NCI-H82 (cell line): ENCODE measurements at regions not wholly inside any gene's neighbourhood (a gene's known extent, or its start where the extent isn't known, plus 50 kb on each side); places are given as distances from the start of the nearest gene placed in this dataset.
"Not testable (repeated sequence)": the region's sequence is repeated elsewhere in the genome, so short reads cannot be mapped to it uniquely, and the experiment has no call there.

ENCODE experiments used
- DNase-seq: peaks from one replicate; lab custom pipeline; 2025; lab: John Stamatoyannopoulos, UW

DNA sequence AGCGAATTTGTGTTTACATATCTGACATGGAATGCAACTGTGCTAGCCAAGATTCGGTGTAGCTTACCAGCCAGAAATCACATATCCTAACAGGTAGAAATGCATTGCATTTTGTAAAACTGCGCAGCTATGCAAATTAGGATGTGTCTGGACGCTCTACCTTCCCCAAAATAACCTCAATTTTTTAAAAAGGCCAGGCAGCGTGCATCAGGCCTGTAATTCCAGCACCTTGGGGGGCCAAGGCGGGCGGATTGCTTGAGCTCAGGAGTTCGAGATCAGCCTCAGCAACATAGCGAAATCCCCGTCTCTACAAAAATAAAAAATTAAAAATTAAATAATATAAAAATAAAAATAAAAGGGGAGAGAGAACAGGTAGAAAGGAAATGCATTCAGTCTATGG lies 305.0 kb downstream of the TYW1 start:
- DNase-seq, result no peak

GRCh38 chr7:67302113-67303039 lies 305.7 kb downstream of the TYW1 start:
- DNase-seq, result peak; percentile 99

- DNase-seq, result not testable (repeated sequence)
These were observed 308.2 kb downstream of the TYW1 start for GRCh38 chr7:67304846-67305245.

- no peak for DNase-seq
These were observed 309.7 kb downstream of the TYW1 start for GRCh38 chr7:67306331-67306730.

DNA sequence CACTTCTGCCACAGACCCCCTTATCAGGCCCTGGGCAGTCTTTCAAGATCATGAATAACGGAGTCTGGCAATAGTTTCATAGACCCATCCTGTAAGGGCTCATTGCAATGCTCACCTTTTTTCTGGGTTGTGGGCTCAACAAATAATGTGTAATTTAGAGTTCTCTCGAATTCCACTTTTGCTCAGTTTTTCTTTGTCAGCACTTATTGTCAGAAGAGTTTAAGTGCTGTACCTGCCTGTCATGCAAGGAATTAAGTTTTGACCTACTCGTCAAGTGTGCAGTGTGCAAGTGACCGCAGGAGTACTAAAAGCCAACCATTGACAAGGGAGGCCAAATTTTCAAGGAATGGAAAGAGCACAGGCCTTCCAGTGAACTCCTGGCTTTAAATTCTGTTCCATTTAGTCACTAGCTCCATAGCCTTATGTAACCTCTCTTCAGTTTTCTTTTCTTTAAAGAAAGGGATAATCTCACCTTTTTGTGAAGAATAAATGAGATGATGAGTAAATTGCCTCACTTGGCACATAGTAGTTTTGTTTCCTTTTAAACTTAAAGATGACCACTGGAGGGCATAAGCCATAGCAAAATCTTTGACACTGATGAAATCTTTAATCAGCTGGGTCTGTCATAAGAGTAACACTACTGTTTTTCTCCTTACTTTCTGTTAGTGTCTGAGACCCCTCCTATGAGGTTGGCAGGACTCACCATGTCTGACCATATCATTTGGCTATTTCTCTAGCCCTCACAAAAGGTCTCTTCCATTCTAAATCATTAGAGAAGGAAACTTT lies 313.3 kb downstream of the TYW1 start:
- no peak for DNase-seq

DNA sequence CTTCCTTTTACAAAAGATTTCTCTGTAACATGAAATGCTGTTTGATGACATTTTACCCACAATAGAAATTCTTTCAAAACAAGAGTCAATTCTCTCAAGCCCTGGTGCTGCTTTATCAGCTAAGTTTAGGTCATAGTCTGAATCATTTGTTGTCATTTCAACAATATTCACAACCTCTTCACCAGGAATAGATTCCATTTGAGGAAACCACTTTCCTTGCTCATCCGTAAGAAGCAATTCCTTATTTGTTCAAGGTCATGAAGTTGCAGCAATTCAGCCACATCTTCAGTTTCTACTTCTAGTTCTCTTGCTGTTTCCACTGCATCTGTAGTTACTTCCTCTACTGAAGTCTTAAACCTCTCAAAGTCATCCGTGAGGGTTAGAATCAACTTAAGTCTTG lies 315.3 kb downstream of the TYW1 start:
- no peak for DNase-seq

GRCh38 chr7:67313213-67313612 lies 316.6 kb downstream of the TYW1 start:
- DNase-seq, result no peak

- not testable (repeated sequence) for DNase-seq
These were observed 320.3 kb downstream of the TYW1 start for GRCh38 chr7:67316902-67317301.

- DNase-seq, result not testable (repeated sequence)
These were observed 331.6 kb downstream of the TYW1 start for GRCh38 chr7:67328257-67328656.

DNA sequence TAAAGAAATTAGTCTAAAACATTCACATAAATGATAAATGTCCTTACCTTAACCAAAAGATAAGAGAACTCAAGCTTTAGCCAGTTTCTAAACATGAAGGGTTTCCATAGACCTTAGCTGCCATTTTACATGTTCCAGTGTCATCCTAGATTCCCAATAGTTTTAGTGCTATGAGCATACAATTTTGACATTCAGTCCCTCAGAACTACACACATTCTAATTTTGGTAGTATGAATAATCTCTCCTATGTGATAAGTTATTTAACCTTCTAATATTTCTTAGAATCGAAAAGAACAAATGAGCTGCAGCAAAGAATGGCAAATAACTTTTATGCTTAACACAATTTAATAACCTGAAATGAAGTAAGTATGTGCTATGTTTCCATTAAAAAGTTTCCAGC lies 338.5 kb downstream of the TYW1 start:
- DNase-seq, result not testable (repeated sequence)

- not testable (repeated sequence) for DNase-seq
These were observed 339.0 kb downstream of the TYW1 start for GRCh38 chr7:67335663-67336062.

DNA sequence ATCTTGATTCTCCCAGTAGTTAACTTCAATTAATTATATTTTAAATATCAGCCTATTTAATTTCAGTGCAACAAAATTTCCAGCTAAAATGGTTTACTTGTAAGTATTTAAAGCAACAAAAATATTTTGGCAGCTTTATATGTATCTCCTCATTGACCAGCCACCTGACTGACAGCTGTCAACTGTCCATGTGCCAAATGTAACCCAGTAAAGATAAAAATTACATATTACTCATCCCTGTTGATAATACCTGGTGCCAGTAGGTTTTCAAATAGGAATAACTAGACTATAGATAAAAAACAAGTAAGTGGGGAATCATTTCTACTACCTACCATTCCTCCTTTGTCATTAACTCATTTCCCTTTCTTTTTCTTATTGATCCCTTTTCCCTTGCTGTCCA lies 341.9 kb downstream of the TYW1 start:
- not testable (repeated sequence) for DNase-seq

DNA sequence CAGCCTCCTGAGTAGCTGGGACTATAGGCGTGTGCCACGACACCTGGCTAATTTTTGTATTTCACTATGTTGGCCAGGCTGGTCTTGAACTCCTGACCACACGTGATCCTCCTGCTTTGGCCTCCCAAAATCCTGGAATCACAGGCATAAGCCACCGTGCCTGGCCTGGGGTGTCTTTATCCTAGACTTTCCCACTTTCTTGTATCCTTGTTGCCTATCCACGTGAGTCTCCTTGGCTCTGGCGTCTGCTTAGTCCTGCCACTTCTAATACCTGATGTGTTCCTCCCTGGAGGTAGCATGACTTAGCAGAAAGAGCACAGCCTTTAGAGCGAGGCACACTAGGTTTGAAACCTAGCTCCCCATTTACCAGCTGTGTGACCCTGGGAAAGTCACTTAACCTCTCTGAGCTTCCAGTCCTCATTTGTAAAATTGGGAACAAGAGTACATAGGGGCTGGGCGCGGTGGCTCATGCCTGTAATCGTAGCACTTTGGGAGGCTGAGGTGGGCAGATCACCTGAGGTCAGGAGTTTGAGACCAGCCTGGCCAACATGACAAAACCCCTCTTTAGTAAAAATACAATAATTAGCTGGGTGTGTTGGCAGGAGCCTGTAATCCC lies 344.6 kb downstream of the TYW1 start:
- DNase-seq, result no peak

DNA sequence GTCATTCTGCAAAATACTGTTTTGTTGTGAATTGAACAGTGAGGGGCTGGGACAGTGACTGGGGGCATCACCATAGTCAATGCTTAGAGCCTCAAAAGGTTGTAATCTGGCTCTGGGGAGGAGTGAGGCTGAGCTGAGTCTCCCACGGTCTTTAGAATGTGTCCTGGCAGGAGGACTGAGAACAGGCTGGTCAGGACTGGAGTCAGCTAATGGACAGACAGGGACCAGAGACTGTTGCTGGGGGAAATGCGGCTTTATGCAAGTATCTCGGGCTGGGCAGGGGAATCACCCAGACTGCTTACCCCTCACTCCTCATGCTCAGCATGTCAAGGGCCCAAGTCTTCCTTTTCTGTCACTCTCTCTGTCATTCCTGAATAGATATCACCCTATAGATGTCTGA lies 346.5 kb downstream of the TYW1 start:
- no peak for DNase-seq

- DNase-seq, result no peak
These were observed 346.9 kb downstream of the TYW1 start for GRCh38 chr7:67343572-67343971.

GRCh38 chr7:67344481-67345193 lies 348.0 kb downstream of the TYW1 start:
- DNase-seq, result no peak

- no peak for DNase-seq
These were observed 349.5 kb downstream of the TYW1 start for GRCh38 chr7:67346126-67346525.

- no peak for DNase-seq
These were observed 350.2 kb downstream of the TYW1 start for GRCh38 chr7:67346876-67347275.

DNA sequence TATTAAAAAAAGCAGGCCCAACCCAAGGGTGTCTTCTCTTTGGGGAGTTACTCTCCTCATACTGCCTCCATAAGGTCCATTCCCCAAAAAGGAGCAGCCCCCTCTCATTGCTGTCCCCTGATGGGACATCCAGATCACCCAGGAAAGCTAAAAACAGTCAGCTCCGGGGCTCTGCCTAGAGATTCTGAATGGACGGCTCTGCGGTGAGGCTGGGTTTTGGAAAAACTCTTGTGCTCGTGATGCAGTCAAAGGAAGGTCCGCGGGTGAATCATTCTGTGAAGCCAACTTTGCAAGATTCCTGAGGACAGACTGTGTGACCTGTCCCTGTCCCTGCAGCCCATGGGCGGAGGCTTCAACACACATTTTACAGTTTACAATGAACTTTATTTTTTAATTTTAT lies 351.5 kb downstream of the TYW1 start:
- no peak for DNase-seq

DNA sequence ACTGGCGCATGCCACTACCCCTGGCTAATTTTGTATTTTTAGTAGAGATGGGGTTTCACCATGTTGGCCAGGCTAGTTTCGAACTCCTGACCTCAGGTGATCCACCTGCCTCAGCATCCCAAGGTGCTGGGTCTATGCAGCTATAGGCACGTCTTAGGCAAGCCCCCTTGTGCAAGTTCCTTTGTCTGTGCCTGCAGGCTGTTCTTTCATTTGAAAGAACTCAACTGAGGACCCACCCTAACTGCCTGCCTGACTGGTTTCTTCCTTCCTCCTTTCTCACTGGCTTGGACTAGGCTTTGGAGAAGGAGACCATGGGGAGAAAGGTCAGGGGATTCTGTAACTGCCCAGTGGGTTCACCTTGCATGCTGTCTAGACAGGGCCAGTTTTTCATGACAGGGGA lies 361.0 kb downstream of the TYW1 start:
- DNase-seq, result not testable (repeated sequence)

DNA sequence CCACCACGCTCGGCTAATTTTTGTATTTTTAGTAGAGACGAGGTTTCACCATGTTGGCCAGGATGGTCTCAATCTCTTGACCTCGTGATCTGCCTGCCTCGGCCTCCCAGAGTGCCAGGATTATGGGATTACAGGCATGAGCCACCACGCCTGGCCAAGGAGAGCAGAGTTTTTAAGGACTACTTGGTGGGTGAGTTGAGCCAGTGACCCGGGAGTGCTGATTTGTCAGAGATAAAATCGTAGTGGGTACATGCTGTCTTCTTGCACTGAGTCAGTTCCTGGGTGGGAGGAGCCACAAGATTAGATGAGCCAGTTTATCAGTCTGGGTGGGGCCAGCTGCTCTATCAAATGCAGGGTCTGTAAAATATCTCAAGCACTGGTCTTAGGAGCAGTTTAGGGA lies 361.7 kb downstream of the TYW1 start:
- not testable (repeated sequence) for DNase-seq

DNA sequence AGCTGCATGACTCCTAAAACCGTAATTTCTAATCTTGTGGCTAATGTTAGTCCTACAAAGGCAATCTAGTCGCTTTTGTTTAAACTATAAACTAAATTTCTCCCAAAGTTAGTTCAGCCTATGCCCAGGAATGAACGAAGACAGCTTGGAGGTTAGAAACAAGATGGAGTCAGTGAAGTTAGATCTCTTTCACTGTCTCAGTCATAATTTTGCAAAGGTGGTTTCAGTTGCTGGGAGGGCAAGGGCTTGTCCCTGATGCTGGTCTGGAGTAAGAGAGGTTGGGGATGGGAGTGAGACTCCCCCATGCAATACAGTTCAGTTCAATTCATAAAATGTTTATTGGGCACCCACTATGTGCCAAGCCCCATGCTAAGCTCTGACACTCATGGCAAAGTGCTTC lies 362.1 kb downstream of the TYW1 start:
- DNase-seq, result not testable (repeated sequence)
